ENCODE measurements at regions not wholly inside any gene's neighbourhood (a gene's known extent, or its start where the extent isn't known, plus 50 kb on each side); places are given as distances from the start of the nearest gene placed in this dataset.

DNA sequence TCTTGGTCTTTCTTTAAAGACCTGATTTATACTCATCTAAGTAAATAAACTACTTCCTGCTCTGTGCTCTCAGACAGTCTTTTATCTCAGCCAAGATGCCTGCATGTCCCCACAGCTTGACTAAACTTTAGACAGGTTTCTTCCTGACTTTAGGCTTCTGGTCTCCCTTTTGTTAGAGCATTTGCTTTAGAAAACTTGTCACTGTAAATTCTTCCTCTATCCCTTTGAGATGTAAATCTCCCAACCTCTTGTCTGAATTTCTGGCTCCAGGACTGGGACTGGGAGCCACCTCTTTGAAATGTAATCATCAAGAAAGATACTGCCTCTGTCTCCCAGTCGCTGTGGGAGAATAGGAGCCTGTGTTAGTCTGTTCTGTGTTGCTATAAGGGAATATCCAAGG, 739.9 kb downstream of the C6orf118 start:
- TF ChIP-seq, protein P1, sequence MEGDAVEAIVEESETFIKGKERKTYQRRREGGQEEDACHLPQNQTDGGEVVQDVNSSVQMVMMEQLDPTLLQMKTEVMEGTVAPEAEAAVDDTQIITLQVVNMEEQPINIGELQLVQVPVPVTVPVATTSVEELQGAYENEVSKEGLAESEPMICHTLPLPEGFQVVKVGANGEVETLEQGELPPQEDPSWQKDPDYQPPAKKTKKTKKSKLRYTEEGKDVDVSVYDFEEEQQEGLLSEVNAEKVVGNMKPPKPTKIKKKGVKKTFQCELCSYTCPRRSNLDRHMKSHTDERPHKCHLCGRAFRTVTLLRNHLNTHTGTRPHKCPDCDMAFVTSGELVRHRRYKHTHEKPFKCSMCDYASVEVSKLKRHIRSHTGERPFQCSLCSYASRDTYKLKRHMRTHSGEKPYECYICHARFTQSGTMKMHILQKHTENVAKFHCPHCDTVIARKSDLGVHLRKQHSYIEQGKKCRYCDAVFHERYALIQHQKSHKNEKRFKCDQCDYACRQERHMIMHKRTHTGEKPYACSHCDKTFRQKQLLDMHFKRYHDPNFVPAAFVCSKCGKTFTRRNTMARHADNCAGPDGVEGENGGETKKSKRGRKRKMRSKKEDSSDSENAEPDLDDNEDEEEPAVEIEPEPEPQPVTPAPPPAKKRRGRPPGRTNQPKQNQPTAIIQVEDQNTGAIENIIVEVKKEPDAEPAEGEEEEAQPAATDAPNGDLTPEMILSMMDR (IDR thresholded peaks at IDR 0.05): no peak
- no peak for TF ChIP-seq POLR2A (IDR thresholded peaks at IDR 0.05)
